ENCODE measurements at regions not wholly inside any gene's neighbourhood (a gene's known extent, or its start where the extent isn't known, plus 50 kb on each side); places are given as distances from the start of the nearest gene placed in this dataset.

GRCh38 chr3:67896130-67896529, 241.7 kb upstream of the SUCLG2 start:
- H3K36me3 ChIP-seq (ENCODE audit: control insufficient read depth, insufficient read depth, low read length), result no peaks in the 10 kb centered on the region
- H3K9me3 ChIP-seq (ENCODE audit: control insufficient read depth, insufficient read depth, low read depth, low read length), result no peaks in the 10 kb centered on the region
- no peak for TF ChIP-seq EZH2 (IDR thresholded peaks at IDR 0.05; ENCODE audit: low read length, missing control alignments)
- TF ChIP-seq CTCF (conservative IDR thresholded peaks at IDR 0.05 in 1 of 2, IDR thresholded peaks at IDR 0.05 in 1 of 2; ENCODE audit: low read depth in 1 of 2, low read length in 2 of 2), result no peak
- no peaks in the 10 kb centered on the region for H3K4me1 ChIP-seq (ENCODE audit: control insufficient read depth, extremely low read depth, insufficient read depth, low read length)
- H3K27ac ChIP-seq (ENCODE audit: insufficient read depth, low read length), result no peak overlapping the region
- H3K27me3 ChIP-seq (ENCODE audit: control insufficient read depth, insufficient read depth, low read length), result no peaks in the 10 kb centered on the region
- no peak overlapping the region for H3K9ac ChIP-seq (ENCODE audit: insufficient read depth, low read length)
- H2AFZ ChIP-seq (ENCODE audit: low read length), result no peak overlapping the region
- H4K20me1 ChIP-seq (ENCODE audit: control insufficient read depth, extremely low read depth, insufficient read depth, low read length), result no peaks in the 10 kb centered on the region
- H3K4me2 ChIP-seq (ENCODE audit: extremely low read depth, insufficient read depth, low read length), result no peak overlapping the region
- no peaks in the 10 kb centered on the region for H3K79me2 ChIP-seq (ENCODE audit: control insufficient read depth, insufficient read depth, low read length)
- DNase-seq (ENCODE audit: low read depth in 2 of 2), result no peak
- H3K4me3 ChIP-seq (replicated peaks in 1 of 4; ENCODE audit: control extremely low read depth in 1 of 4, insufficient read depth in 1 of 4, low read depth in 3 of 4, low read length in 4 of 4), result no peak overlapping the region

- H3K79me2 ChIP-seq (ENCODE audit: control insufficient read depth, insufficient read depth, low read length), result no peaks in the 10 kb centered on the region
- no peak overlapping the region for H3K4me2 ChIP-seq (ENCODE audit: extremely low read depth, insufficient read depth, low read length)
- no peaks in the 10 kb centered on the region for H3K27me3 ChIP-seq (ENCODE audit: control insufficient read depth, insufficient read depth, low read length)
- H3K36me3 ChIP-seq (ENCODE audit: control insufficient read depth, insufficient read depth, low read length), result no peaks in the 10 kb centered on the region
- no peak overlapping the region for H3K27ac ChIP-seq (ENCODE audit: insufficient read depth, low read length)
- TF ChIP-seq CTCF (conservative IDR thresholded peaks at IDR 0.05 in 1 of 2, IDR thresholded peaks at IDR 0.05 in 1 of 2; ENCODE audit: low read depth in 1 of 2, low read length in 2 of 2), result no peak
- TF ChIP-seq EZH2 (IDR thresholded peaks at IDR 0.05; ENCODE audit: low read length, missing control alignments), result no peak
- H3K4me1 ChIP-seq (ENCODE audit: control insufficient read depth, extremely low read depth, insufficient read depth, low read length), result no peaks in the 10 kb centered on the region
- no peak overlapping the region for H3K4me3 ChIP-seq (replicated peaks in 1 of 4; ENCODE audit: control extremely low read depth in 1 of 4, insufficient read depth in 1 of 4, low read depth in 3 of 4, low read length in 4 of 4)
- H3K9me3 ChIP-seq (ENCODE audit: control insufficient read depth, insufficient read depth, low read depth, low read length), result no peaks in the 10 kb centered on the region
- DNase-seq (ENCODE audit: low read depth in 2 of 2), result no peak
- H4K20me1 ChIP-seq (ENCODE audit: control insufficient read depth, extremely low read depth, insufficient read depth, low read length), result no peaks in the 10 kb centered on the region
- no peak overlapping the region for H3K9ac ChIP-seq (ENCODE audit: insufficient read depth, low read length)
- H2AFZ ChIP-seq (ENCODE audit: low read length), result no peak overlapping the region
Observed at GRCh38 chr3:67894510-67894909, 240.1 kb upstream of the SUCLG2 start.

GRCh38 chr3:67884345-67884744, 229.9 kb upstream of the SUCLG2 start:
- H3K79me2 ChIP-seq (ENCODE audit: control insufficient read depth, insufficient read depth, low read length), result no peaks in the 10 kb centered on the region
- no peak overlapping the region for H3K4me3 ChIP-seq (replicated peaks in 1 of 4; ENCODE audit: control extremely low read depth in 1 of 4, insufficient read depth in 1 of 4, low read depth in 3 of 4, low read length in 4 of 4)
- no peak overlapping the region for H3K4me2 ChIP-seq (ENCODE audit: extremely low read depth, insufficient read depth, low read length)
- no peaks in the 10 kb centered on the region for H3K27me3 ChIP-seq (ENCODE audit: control insufficient read depth, insufficient read depth, low read length)
- H3K4me1 ChIP-seq (ENCODE audit: control insufficient read depth, extremely low read depth, insufficient read depth, low read length), result no peaks in the 10 kb centered on the region
- no peaks in the 10 kb centered on the region for H4K20me1 ChIP-seq (ENCODE audit: control insufficient read depth, extremely low read depth, insufficient read depth, low read length)
- no peak overlapping the region for H3K27ac ChIP-seq (ENCODE audit: insufficient read depth, low read length)
- H3K9ac ChIP-seq (ENCODE audit: insufficient read depth, low read length), result no peak overlapping the region
- no peak for TF ChIP-seq CTCF (conservative IDR thresholded peaks at IDR 0.05 in 1 of 2, IDR thresholded peaks at IDR 0.05 in 1 of 2; ENCODE audit: low read depth in 1 of 2, low read length in 2 of 2)
- no peak for TF ChIP-seq EZH2 (IDR thresholded peaks at IDR 0.05; ENCODE audit: low read length, missing control alignments)
- H3K9me3 ChIP-seq (ENCODE audit: control insufficient read depth, insufficient read depth, low read depth, low read length), result no peaks in the 10 kb centered on the region
- no peaks in the 10 kb centered on the region for H3K36me3 ChIP-seq (ENCODE audit: control insufficient read depth, insufficient read depth, low read length)
- no peak for DNase-seq (ENCODE audit: low read depth in 2 of 2)
- no peak overlapping the region for H2AFZ ChIP-seq (ENCODE audit: low read length)
